Mucosa of gallbladder (tissue), 1 donor: ENCODE measurements at regions not wholly inside any gene's neighbourhood (a gene's known extent, or its start where the extent isn't known, plus 50 kb on each side); places are given as distances from the start of the nearest gene placed in this dataset.
"Not testable (repeated sequence)": the region's sequence is repeated elsewhere in the genome, so short reads cannot be mapped to it uniquely, and the experiment has no call there.

Source experiments
- DNase-seq: peaks from one replicate; pipeline ENCODE4 v3.0.0-alpha.2; 2020; ENCODE audit warnings: low spot score
- donor health status: DM: no; HTN: no; CAD: no.

- no peak for DNase-seq
These were observed 67.9 kb downstream of the TBX3 start for GRCh38 chr12:114616081-114616480.

- no peak for DNase-seq
These were observed 69.9 kb downstream of the TBX3 start for GRCh38 chr12:114614040-114614439.

- no peak for DNase-seq
These were observed 71.9 kb downstream of the TBX3 start for GRCh38 chr12:114612062-114612461.

- peak; percentile 67 for DNase-seq
These were observed 72.6 kb downstream of the TBX3 start for GRCh38 chr12:114611145-114612018.

- DNase-seq = no peak
These were observed 75.5 kb downstream of the TBX3 start for GRCh38 chr12:114608509-114608908.

- no peak for DNase-seq
These were observed 78.1 kb downstream of the TBX3 start for GRCh38 chr12:114605918-114606317.

- DNase-seq = no peak
These were observed 79.4 kb downstream of the TBX3 start for GRCh38 chr12:114604606-114605005.

GRCh38 chr12:114600584-114600983, 83.4 kb downstream of the TBX3 start:
- not testable (repeated sequence) for DNase-seq

- no peak for DNase-seq
These were observed 85.9 kb downstream of the TBX3 start for GRCh38 chr12:114598111-114598510.

GRCh38 chr12:114592946-114593345, 91.0 kb downstream of the TBX3 start:
- DNase-seq = no peak

- DNase-seq = no peak
These were observed 95.9 kb downstream of the TBX3 start for GRCh38 chr12:114588061-114588460.

GRCh38 chr12:114580306-114580705, 103.7 kb downstream of the TBX3 start:
- DNase-seq = no peak

GRCh38 chr12:114579389-114579788, 104.6 kb downstream of the TBX3 start:
- no peak for DNase-seq

GRCh38 chr12:114562654-114563053, 121.3 kb downstream of the TBX3 start:
- no peak for DNase-seq

- DNase-seq = no peak
These were observed 128.5 kb downstream of the TBX3 start for GRCh38 chr12:114555451-114555850.

- no peak for DNase-seq
These were observed 136.3 kb downstream of the TBX3 start for GRCh38 chr12:114547636-114548035.

- DNase-seq = no peak
These were observed 124.5 kb upstream of the TBX5 start for GRCh38 chr12:114530417-114530816.

- DNase-seq = no peak
These were observed 124.0 kb upstream of the TBX5 start for GRCh38 chr12:114529966-114530365.

GRCh38 chr12:114528766-114529165, 122.8 kb upstream of the TBX5 start:
- DNase-seq = no peak

- DNase-seq = not testable (repeated sequence)
These were observed 115.2 kb upstream of the TBX5 start for GRCh38 chr12:114521160-114521559.

GRCh38 chr12:114512351-114512750, 106.4 kb upstream of the TBX5 start:
- DNase-seq = no peak

- peak; percentile 75 for DNase-seq
These were observed 102.7 kb upstream of the TBX5 start for GRCh38 chr12:114508529-114509129.

- DNase-seq = no peak
These were observed 100.7 kb upstream of the TBX5 start for GRCh38 chr12:114506651-114507050.
